Non-pigmented ciliary epithelial cell (primary cell): ENCODE measurements at regions not wholly inside any gene's neighbourhood (a gene's known extent, or its start where the extent isn't known, plus 50 kb on each side); places are given as distances from the start of the nearest gene placed in this dataset.
"Not testable (repeated sequence)": the region's sequence is repeated elsewhere in the genome, so short reads cannot be mapped to it uniquely, and the experiment has no call there.

ENCODE experiments used
- DNase-seq: peaks from one replicate; pipeline ENCODE4 v3.0.0-alpha.2; 2010; ENCODE audit warnings: low read depth

DNA sequence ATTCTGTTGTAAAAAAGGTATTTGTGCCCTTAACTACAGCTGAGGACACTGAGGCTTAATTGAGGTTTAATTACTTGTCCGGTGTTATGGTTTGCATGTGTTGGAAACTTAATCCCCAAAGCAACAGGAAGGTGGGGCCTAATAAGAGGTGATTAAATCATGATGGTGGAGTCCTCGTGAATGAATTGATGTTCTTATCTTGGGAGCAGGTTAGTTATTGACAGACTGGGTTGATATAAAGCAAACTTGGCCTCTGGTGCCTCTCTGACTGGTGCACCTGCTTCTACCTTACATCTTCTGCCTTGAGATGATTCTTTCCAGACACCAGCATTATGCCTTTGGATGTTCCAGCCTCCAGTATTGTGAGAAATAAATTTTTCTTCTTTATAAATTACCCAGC lies 306.5 kb upstream of the HS3ST5 start:
- no peak for DNase-seq

DNA sequence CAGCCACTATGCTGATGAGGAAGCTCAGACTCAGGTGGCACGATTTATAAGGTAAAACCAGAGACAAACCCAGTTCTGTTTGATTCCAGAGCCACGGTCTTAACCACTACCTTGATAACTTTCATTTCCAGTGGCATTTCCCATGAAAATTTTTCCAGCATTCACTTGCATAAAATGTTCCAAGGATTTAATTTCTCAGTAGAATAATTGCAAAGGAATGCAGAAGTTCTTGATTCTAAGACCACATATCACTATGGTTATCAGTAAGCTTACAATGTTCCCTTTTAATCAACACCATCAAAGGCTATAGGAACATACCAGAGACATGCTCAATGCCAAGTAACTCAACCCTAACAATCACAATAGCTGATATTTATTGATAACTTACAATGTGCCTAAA lies 306.0 kb upstream of the HS3ST5 start:
- no peak for DNase-seq

DNA sequence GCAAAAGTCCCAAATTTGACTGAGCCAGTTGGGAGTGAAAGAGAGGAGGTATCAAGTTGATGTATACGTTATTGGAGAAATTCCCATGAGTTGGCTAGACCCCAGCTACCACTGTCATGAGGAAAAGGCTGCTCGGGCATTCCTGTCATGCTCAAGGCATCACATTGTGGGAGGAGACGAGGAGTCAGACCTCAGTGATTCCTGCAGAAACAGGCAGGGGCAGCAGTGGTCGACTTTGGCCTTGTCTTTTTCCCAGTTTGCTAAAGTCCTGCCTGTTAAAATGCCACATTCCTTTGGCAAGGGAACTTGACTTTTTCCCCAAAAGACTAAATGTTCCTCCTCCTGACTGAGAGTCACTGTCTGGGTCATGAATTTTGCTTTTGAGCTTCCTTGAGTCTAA lies 295.5 kb upstream of the HS3ST5 start:
- DNase-seq, result no peak

DNA sequence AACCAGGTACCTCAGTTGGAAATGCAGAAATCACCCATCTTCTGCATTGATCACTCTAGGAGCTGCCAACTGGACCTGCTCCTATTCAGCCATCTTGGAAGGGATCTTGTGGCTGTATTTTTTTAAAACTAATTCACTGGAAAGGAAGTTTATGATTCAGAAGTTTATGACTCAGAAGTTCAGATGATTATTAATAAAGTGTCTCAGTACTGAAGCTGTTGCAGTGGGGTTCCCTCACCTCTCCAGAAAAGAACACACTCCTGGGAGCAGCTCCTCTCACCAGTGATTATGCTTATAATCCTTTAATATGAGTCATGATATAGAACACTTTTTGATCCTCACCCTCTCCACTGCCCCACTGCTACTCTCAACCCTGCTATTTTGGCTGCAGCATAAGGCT lies 291.2 kb upstream of the HS3ST5 start:
- DNase-seq, result no peak

DNA sequence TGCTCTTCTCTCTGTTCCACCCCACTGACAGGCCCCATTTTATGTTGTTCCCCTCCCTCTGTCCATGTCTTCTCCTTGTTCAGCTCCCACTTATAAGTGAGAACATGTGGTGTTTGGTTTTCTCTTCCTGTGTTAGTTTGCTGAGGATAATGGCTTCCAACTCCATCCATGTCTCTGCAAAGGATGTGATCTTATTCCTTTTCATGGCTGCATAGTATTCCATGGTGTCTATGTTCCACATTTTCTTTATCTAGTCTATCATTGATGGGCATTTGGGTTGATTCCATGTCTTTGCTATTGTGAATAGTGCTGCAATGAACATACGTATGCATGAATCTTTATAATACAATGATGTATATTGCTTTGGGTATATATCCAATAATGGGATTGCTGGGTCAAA lies 283.4 kb upstream of the HS3ST5 start:
- not testable (repeated sequence) for DNase-seq

DNA sequence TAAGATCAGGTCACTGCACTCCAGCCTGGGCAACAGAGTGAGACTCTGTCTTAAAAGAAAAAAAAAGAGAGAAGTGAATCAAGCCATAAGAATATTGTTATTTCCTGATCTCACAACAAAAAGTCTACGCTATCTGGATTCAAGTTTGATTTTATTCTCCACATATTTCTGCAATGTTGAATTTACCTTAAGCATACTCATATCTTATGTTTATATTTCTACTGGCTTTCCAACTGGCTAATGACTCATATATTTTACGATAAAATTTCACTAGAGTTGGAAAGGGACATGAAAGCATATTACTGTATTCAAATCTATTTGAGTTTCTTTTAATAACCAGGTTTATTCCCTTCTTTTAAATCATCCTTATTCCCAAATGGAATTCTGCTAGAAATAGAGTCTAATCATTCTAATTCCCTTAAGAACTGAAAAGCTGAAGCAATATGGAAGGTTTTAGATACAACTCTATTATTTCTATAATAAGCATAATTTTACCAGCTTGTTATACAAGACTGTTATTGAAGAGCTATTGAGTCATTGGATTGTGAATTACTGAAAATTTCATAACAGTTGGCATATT lies 276.9 kb upstream of the HS3ST5 start:
- DNase-seq, result no peak

DNA sequence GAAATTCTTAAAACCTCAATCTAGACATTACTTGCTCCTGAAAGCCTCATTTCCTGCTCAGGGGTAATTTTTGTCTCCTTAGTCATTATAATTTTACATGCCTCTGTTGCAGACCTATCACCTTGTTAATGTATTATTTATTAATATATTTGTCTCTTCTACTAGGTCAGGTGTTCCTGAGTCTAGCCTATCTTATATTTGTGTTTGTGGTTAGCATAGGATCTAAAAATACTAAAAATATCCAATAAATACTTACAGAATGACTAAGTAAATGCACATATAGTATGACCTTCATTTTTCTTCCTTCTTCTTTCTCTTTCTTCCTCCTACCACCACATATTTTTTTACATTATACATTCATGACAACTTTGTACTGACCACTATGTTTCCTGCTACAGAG lies 268.9 kb upstream of the HS3ST5 start:
- DNase-seq, result no peak

DNA sequence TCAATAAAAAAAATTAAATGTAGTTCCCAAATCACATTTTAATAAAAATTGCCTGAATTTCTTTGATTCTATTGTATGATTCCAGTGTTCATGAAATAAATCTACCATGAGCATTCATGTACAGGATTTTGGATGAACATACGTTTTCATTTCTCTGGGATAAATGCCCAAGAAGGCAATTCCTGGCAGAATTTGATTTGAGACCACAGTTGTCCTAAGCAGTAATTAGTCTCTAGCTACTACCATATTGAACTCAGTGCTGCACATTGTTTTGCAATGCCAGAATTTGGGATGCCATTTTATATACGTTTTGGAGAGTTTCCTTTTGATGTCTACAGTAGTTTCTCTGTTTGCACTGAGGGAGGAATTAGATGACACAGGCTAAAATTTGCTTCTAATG lies 265.3 kb upstream of the HS3ST5 start:
- no peak for DNase-seq

DNA sequence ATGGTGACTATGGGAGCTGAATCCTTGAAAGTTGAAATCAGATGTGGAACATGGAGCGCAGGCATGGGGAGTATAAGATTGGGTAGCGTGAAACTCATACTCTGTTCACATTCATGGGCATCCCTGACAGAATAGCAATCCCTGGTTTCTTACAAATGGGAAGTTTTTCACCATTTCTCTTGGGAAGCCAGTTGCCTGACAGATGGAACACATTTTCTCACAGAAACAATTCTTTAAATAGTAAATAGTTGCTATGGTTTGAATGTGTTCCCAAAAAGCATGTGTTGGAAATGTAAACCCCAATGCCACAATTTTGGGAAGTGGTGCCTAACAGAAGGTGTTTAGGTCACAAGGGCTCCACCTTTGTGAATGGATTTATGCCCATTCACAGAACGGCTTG lies 262.8 kb upstream of the HS3ST5 start:
- no peak for DNase-seq

DNA sequence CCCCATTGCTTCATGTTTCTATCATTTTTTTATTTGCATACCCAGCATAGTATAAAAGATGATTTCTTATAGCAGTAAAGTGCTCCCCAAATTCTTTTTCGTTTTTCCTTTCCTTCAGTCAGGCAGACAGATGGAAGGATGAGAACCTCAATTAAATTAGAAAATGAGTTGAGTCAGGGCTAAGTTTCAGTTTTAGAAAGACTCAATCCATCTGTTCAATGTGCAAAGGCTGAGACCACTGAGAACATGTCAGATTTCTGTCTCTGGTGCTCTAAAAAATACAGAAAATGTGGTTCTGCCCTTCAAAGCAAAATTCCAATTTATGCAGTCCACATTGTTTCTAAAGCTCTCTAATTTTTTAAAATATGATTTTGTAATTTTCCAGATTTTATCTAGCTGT lies 257.6 kb upstream of the HS3ST5 start:
- no peak for DNase-seq

DNA sequence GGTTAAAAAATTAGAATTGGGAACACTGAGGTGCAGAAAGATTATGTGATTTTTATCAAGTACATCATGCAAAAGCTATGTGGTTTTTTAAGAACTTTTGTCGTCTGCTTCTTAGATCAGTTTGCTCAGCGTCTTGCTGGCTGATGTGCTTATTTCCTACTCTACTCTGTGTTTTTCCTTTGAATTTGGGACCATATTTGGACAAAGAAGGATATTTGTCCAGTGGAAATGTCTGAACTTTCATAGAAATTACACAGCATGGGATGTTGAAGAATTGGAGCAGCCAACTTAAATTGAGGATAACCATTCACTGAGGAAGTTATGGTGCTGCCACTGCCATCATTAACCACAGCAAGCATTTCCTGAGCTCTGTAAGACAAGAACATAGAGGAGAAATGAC lies 252.8 kb upstream of the HS3ST5 start:
- DNase-seq, result no peak

DNA sequence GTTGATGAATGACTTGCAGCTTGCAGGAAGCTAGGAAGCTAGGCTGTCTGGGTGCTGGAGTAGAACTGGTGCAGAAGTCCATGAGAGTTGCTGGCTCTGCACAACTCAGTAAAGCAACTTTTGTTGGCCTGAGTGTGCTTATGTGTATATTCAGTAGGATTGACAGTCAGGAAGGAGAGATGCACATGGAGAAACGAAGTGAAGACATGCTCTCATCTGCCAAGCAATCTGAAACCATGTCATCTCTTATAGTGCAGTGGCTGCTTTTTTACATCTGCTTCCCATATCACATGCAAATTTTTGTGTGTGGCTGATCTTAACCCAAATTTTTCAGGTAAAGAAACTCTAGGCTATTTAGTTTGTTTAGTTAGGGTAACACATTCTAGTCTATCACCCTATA lies 252.4 kb upstream of the HS3ST5 start:
- DNase-seq, result no peak

DNA sequence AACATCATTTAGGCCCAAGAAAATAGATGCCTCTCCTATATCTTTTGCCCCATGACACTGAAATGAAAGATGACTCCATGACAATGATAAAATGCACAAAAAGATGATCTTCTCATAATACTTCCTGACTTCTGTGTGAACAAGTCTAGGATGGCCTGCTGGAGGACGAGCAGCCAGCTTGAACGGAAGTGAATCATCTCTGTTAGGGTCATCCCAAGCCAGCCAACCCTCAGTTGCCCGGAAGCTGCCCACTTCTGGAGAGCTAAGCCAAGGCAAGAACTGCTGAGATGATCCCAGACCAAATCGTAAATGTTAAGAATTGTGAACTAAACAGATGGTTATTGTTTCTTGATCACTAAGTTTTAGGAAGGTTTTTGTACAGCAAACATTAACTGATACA lies 249.7 kb upstream of the HS3ST5 start:
- DNase-seq, result no peak

DNA sequence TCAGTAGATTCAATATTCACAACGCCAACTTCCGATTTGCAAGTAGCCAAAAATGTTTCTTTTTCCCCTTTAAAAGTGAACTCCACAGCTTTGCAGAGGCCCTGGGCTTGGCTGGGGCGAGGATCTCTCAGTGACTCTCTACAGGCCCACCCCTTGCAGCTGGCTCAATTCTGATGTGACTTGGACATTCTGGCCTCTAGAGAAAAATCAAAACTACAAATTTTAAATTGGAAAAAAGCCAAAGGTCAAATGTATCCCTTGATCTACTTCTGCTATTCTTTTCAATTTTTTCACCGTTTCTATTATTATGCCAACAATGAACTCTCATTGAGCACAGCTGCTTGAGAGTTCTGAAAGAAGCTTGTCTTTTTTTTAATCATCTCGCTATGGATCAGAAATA lies 245.9 kb upstream of the HS3ST5 start:
- no peak for DNase-seq

DNA sequence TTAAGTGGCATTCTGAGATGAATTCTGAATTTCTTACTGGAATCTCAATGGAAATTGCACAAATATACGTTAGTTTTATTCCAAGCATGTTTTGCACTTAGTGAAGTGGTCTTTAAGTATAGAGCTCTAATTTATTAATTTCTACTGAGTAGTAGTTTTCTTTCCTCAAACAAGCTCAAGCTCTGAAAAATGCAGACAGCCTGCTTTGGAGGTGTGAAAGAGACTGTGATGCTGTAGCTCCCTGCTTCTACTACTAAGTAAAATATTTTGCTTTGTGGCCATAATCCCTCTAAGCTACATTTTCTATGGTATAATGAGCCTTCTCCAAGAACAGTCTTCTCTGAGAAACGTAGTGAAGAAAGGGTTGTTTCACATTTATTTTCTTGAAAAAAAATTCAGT lies 243.5 kb upstream of the HS3ST5 start:
- no peak for DNase-seq

DNA sequence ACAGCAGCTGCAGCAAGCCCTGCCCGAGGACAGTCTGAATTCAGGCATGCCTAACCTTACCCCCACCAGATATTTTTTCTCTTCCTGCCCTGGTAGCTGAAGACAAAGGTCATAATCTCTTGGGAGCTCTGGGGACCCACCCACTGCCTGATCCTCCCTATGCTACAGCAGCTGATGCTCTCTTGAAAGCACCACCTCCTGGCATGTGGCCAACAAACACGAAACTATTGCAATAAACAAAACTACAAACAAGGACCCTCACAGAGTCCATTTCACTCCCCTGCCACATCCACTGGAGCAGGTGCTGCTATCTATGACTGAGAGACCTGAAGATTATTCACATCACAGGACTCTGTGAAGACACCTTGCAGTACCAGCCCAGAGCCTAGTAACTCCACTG lies 238.5 kb upstream of the HS3ST5 start:
- no peak for DNase-seq

DNA sequence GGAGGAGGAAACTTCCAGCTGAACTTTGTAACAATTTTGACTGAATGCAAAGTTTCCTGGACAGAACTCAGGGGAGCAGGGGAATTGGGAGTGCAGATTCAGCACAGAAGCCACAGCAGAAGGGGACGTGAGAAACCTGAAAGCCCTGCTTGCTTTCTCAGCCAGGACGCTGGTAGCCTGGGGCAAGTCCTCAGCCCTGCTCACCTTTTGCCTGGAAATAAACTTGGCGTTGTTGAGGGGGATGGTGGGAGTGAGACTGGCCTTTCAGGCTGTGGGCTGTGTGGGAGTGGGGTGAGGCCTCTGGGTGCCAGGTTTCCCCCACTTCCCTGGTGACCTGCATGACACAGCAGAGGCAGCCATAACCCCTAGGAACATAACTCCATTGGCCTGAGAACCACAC lies 238.1 kb upstream of the HS3ST5 start:
- DNase-seq, result no peak

DNA sequence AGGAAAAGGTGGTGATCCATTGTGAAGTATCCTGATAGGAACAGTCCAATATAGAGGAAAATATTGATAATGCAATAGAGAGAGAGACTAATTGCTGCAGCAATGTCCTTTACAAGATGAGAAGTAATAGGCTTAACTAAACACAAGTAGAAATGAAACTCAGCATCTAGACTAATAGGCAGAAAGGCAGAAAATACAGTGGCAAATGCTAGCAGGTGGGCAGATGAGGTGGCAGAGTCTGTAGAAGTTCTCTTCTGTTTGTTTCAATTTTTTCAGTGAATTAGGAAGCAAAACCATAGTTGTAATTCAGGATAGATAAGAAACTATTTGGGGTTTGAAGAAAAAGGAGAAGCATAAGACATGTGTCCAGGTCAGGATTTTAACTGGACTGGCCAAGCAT lies 236.7 kb upstream of the HS3ST5 start:
- DNase-seq, result no peak

DNA sequence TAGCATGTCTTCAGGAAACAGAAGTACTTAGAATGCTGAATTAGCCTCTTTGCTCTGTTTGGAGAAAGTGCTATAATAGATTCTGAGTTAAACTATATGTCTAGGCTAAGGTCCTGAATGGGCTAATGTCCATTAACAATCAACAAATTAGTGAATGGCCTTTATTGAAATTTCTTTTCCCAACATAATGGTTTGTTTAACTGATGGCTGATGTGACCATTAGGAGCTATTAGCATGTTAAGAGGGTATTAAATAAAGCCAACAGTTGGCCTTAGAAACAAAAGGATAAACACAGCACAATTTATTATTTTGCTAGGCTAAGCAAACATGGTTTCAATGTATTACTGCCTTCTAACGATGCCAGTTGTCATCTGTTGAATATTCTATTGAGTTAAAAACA lies 234.3 kb upstream of the HS3ST5 start:
- no peak for DNase-seq

DNA sequence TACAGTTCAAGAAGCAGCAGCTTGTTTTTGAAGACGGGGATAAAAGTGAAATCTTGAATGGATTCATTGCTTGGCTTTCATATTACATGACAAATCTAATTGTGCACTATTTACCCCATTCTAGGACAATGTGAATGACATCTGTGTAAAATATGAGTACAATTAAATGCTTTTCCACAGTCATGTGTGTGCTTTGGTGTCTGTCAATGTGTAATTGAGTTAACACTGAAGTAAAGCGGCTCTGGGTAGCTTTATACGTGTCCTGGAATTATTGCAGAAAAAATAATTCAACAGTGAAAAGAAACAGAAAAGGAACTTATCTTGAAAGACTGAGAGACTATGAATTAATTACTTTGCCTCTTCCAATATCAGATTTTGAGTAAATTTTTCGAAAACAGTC lies 233.5 kb upstream of the HS3ST5 start:
- no peak for DNase-seq

DNA sequence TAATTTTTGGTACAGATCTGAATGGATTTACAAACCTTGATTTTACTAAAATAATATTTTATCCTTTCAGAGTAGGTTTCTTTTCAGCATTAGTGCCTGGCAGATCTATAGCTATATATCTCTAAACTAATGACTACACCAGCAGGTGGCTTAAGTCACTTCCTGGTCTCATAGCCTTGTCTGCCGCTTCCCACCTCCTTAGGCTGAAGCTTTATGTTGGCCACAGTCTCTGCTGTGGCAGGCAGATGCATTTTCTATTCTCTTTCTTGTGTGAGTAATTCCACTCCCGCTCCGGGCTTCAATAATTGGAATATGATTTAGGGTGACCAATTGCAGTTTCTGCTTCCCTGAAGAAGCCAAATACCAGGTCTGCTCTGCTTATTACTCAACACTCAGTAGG lies 226.8 kb upstream of the HS3ST5 start:
- no peak for DNase-seq

DNA sequence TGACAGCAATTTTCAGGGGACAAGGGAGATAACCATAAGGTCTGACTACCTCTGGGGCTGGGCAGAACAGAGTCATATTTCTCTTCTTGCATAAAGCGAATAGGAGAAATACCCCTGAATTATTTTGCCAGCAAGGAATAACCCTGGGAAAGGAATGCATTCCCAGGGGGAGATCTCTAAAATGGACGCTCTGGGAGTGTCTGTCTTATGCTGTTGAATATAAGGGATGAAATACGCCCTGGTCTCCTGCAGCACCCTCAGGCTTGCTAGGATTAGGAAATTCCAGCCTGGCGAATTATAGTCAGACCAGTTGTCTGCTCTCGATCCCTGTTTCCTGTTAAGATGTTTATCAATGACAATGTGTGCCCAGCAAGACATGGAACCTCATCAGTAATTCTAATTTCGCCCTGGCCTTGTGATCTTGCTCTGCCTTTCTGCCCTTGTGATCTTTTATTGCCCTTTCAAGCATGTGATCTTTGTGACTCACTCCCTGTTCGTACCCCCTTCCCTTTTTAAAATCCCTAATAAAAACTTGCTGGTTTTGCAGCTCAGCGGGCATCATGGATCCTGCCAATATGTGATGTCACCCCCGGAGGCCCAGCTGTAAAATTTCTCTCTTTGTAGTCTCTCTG lies 221.6 kb upstream of the HS3ST5 start:
- DNase-seq, result no peak

DNA sequence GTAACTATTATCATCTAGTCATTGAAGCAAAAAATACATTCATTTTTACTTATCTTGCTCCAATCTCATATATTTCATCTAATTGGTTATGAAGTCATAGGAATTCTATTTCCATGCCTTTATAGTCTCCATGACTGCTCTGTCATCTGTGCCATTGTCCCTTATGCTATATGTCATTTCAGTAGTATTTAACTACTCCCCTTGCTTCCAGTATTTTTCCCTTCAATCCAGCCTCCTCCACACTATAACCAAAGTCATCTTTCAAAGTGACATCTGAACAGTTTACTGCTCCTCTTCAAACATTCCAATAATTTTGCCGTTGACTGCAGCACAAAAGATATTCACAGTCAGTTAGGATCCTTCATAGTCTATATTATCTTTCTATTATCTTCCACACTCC lies 216.6 kb upstream of the HS3ST5 start:
- DNase-seq, result no peak

DNA sequence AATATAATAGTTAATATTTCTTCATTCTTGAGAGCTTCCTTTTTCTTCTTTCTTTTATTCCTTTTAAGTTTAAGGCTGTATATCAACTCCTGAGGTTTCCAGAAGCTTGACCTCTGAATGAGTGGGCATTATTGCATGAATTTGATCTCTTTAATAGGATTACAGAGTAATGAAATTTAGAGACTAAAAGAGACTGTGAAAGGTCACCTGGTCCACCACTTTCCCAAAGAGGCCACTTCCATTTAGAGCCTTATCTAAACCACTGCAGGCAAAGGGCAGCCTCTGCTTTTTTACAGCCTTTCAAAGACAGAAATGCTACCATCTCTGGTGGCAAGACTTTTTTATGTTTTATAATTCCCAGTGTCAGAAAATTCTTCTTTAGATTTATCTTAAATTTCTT lies 215.3 kb upstream of the HS3ST5 start:
- DNase-seq, result no peak
